Mammary epithelial cell (primary cell): ENCODE measurements at regions not wholly inside any gene's neighbourhood (a gene's known extent, or its start where the extent isn't known, plus 50 kb on each side); places are given as distances from the start of the nearest gene placed in this dataset.

ENCODE experiments used
- EZH2 ChIP-seq: IDR thresholded peaks from 2 replicates; pipeline ENCODE4 v1.6.1; 2012; ENCODE audit warnings: low read length, inconsistent platforms, borderline replicate concordance
- TF ChIP-seq, protein P1 (sequence below), 2 donors: IDR thresholded peaks in 1 of 2; conservative IDR thresholded peaks in 1 of 2; 2 replicates each; pipeline ENCODE4 v1.5.1; 2011 to 2012; ENCODE audit warnings: inconsistent platforms in 2 of 2, low read length in 2 of 2, mild to moderate bottlenecking in 2 of 2, control low read depth in 1 of 2, low read depth in 1 of 2; ENCODE audit not compliant: insufficient read depth in 1 of 2; ENCODE audit errors: extremely low read depth in 1 of 2

DNA sequence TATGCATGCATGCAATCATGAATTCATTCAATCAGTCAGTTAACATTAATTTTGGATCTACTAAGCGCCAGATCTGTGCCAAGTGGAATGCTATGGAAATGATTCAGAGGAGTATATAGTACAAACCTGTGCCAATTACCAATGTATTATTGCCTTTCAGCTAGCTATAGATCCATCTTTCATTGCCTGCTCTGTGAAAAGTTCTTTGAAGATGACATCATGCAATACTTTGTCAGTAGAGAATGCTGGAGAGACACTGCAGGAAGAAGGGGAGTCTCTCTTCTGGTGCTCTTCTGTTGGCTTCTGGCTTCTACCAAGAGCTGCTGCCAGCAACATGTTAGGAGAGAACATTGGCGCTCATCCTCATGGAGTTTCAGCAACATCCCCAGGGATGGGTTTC is 81.0 kb upstream of the LMCD1 start:
- TF ChIP-seq, protein P1, sequence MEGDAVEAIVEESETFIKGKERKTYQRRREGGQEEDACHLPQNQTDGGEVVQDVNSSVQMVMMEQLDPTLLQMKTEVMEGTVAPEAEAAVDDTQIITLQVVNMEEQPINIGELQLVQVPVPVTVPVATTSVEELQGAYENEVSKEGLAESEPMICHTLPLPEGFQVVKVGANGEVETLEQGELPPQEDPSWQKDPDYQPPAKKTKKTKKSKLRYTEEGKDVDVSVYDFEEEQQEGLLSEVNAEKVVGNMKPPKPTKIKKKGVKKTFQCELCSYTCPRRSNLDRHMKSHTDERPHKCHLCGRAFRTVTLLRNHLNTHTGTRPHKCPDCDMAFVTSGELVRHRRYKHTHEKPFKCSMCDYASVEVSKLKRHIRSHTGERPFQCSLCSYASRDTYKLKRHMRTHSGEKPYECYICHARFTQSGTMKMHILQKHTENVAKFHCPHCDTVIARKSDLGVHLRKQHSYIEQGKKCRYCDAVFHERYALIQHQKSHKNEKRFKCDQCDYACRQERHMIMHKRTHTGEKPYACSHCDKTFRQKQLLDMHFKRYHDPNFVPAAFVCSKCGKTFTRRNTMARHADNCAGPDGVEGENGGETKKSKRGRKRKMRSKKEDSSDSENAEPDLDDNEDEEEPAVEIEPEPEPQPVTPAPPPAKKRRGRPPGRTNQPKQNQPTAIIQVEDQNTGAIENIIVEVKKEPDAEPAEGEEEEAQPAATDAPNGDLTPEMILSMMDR (conservative IDR thresholded peaks at IDR 0.05 in 1 of 2, IDR thresholded peaks at IDR 0.05 in 1 of 2; ENCODE audit: extremely low read depth in 1 of 2, insufficient read depth in 1 of 2, low read depth in 1 of 2, low read length in 2 of 2), result no peak
- TF ChIP-seq EZH2, result no peak
